Osteoblast (primary cell): ENCODE measurements at regions not wholly inside any gene's neighbourhood (a gene's known extent, or its start where the extent isn't known, plus 50 kb on each side); places are given as distances from the start of the nearest gene placed in this dataset.
"Not testable (repeated sequence)": the region's sequence is repeated elsewhere in the genome, so short reads cannot be mapped to it uniquely, and the experiment has no call there.

Experiments
- DNase-seq: peaks from one replicate; pipeline ENCODE4 v3.0.0; 2011; ENCODE audit warnings: low spot score, mixed read lengths; ENCODE audit not compliant: insufficient read length; ENCODE audit errors: missing footprints
- H2AFZ ChIP-seq: 2 replicates; pipeline ENCODE4 v1.6.0; 2011; ENCODE audit warnings: mild to moderate bottlenecking, low read length
- H3K27ac ChIP-seq: 2 replicates; pipeline ENCODE4 v1.5.1; 2011; ENCODE audit warnings: mild to moderate bottlenecking, low read depth, low read length, moderate library complexity
- H3K27me3 ChIP-seq: 2 replicates; pipeline ENCODE4 v1.6.0; 2012; ENCODE audit warnings: mild to moderate bottlenecking, control low read depth, inconsistent platforms, low read length, moderate library complexity; ENCODE audit not compliant: insufficient read depth
- H3K36me3 ChIP-seq: 2 replicates; pipeline ENCODE4 v1.5.1; 2011; ENCODE audit warnings: mild to moderate bottlenecking, low read length, control low read depth, moderate library complexity; ENCODE audit not compliant: insufficient read depth
- H3K4me1 ChIP-seq: 2 replicates; pipeline ENCODE4 v1.5.1; 2011; ENCODE audit warnings: mild to moderate bottlenecking, low read length, control low read depth, moderate library complexity; ENCODE audit not compliant: insufficient read depth
- H3K4me2 ChIP-seq: 2 replicates; pipeline ENCODE4 v1.6.0; 2011; ENCODE audit warnings: mild to moderate bottlenecking, low read length; ENCODE audit not compliant: insufficient read depth
- H3K4me3 ChIP-seq: fragments of 200-600 bp; sonication (generic); 3 replicates; pipeline ENCODE4 v1.5.1; 2012; ENCODE audit warnings: mild to moderate bottlenecking, low read length, inconsistent platforms; ENCODE audit not compliant: insufficient read depth
- H3K79me2 ChIP-seq: 2 replicates; pipeline ENCODE4 v1.6.0; 2012; ENCODE audit warnings: mild to moderate bottlenecking, low read length, control low read depth, inconsistent platforms; ENCODE audit not compliant: insufficient read depth
- H3K9me3 ChIP-seq: 2 replicates; pipeline ENCODE4 v1.5.1; 2011; ENCODE audit warnings: low read depth, low read length, control low read depth
- H4K20me1 ChIP-seq: 2 replicates; pipeline ENCODE4 v1.6.0; 2012; ENCODE audit warnings: mild to moderate bottlenecking, low read length, control low read depth; ENCODE audit not compliant: insufficient read depth
- CTCF ChIP-seq: IDR thresholded peaks from 2 replicates; pipeline ENCODE4 v1.5.1; 2011; ENCODE audit warnings: mild to moderate bottlenecking, low read depth, low read length, moderate library complexity; ENCODE audit errors: extremely low read depth

- no peak for TF ChIP-seq CTCF
These were observed 307.3 kb downstream of the ZIC4 start for GRCh38 chr3:147099076-147099475.

DNA sequence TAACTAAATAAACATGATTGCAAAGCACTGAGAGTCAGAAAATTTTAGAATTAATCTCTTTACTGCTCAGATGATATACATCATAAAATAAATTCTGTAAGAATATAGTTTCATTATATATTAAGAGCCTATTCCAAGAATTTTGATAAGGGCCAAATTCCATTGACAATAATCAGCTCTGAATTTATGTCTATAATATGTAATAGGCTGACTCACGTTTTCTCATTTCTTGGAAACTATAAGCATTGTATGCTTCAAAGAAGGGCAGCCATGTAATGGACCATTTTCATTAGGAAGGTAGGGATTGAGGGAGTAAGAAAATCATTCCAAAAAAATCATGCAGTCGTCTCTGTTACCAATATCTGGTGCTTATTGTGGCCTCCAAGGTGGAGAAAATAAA, 315.9 kb downstream of the ZIC4 start:
- H3K36me3 ChIP-seq = no peaks in the 10 kb centered on the region
- H3K27me3 ChIP-seq = no peaks in the 10 kb centered on the region
- no peak for DNase-seq
- H3K4me1 ChIP-seq = no peaks in the 10 kb centered on the region
- no peak overlapping the region for H2AFZ ChIP-seq
- no peak for TF ChIP-seq CTCF
- H3K9me3 ChIP-seq = no peaks in the 10 kb centered on the region
- no peaks in the 10 kb centered on the region for H3K79me2 ChIP-seq
- H3K27ac ChIP-seq = no peak overlapping the region
- no peak overlapping the region for H3K4me2 ChIP-seq
- no peaks in the 10 kb centered on the region for H4K20me1 ChIP-seq
- H3K4me3 ChIP-seq = no peak overlapping the region

More at GRCh38 chr3:147099076-147099475, 307.3 kb downstream of the ZIC4 start:
- Histone ChIP-seq H3K4me1 (no peaks in the 10 kb centered on the region), H3K36me3 (no peaks in the 10 kb centered on the region), H4K20me1 (no peaks in the 10 kb centered on the region), H3K4me2 (no peak overlapping the region), H3K27ac (no peak overlapping the region), H3K79me2 (no peaks in the 10 kb centered on the region), H3K27me3 (no peaks in the 10 kb centered on the region), H3K9me3 (no peaks in the 10 kb centered on the region), H2AFZ (no peak overlapping the region), H3K4me3 (no peak overlapping the region)
- DNase-seq = peak; percentile 78

DNA sequence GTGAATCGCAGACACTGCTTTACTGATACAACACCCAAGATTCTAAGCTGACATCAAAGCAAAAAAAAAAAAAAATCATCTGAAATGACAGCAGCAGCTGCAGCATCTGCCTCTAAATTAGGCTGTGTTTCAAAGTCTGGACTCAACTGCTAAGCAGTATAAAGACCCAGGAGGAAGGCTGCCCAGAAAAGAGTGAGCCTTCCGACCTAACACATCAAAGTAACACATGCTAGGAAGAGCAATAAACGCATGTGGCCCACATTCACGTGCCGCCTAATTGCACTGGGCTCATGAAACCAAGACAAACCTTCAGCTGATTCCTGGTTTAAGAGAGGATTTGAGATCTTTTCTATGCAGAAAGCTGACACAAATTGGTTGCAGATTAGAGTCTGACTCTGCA, 317.1 kb downstream of the ZIC4 start:
- H3K4me2 ChIP-seq = no peak overlapping the region
- H2AFZ ChIP-seq = peak overlapping the region; percentile 23
- TF ChIP-seq CTCF = no peak

DNA sequence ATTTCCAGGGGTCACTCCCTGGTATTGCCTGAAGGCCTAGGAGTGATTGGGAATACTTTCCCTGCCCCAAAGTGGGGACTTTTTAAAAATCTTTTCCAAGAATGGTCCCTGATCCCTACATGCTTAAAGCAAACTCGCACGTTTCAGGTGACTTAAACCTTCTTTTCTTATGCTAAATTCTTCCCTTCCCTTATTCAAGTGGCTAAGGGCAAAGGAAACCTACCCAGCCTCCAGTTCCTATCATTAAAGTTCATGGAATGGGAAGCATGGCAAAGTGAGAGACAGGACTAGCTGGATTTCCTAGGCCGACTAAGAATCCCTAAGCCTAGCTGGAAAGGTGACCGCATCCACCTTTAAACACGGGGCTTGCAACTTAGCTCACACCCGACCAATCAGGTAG, 346.8 kb downstream of the ZIC4 start:
- not testable (repeated sequence) for H3K79me2 ChIP-seq, H3K4me3 ChIP-seq, H2AFZ ChIP-seq, DNase-seq, H3K9me3 ChIP-seq, H4K20me1 ChIP-seq, H3K4me1 ChIP-seq, H3K36me3 ChIP-seq, H3K27me3 ChIP-seq, H3K4me2 ChIP-seq, H3K27ac ChIP-seq

More for the DNA sequence above, 317.1 kb downstream of the ZIC4 start:
- H3K36me3 ChIP-seq = no peaks in the 10 kb centered on the region
- H3K4me1 ChIP-seq = no peaks in the 10 kb centered on the region
- H4K20me1 ChIP-seq = no peaks in the 10 kb centered on the region
- DNase-seq = no peak
- no peak overlapping the region for H3K4me3 ChIP-seq
- H3K79me2 ChIP-seq = no peaks in the 10 kb centered on the region
- no peaks in the 10 kb centered on the region for H3K9me3 ChIP-seq
- H3K27me3 ChIP-seq = no peaks in the 10 kb centered on the region
- no peak overlapping the region for H3K27ac ChIP-seq
